SK-N-MC (cell line): ENCODE measurements at regions not wholly inside any gene's neighbourhood (a gene's known extent, or its start where the extent isn't known, plus 50 kb on each side); places are given as distances from the start of the nearest gene placed in this dataset.

Experiments used
- EZH2 ChIP-seq: fragments of 200-600 bp; sonication (generic); IDR thresholded peaks from one replicate; pipeline ENCODE4 v1.6.1; 2017; ENCODE audit warnings: antibody characterized with exemption
- POLR2AphosphoS5 ChIP-seq: IDR thresholded peaks from 2 replicates; pipeline ENCODE4 v1.6.1; 2012; ENCODE audit warnings: mild to moderate bottlenecking, low read depth, low read length, borderline replicate concordance

- TF ChIP-seq POLR2AphosphoS5 (no peak), EZH2 (no peak)
Observed at GRCh38 chr10:106134326-106135000, 1030.0 kb downstream of the SORCS1 start.
